GM18520 (cell line): ENCODE measurements at regions not wholly inside any gene's neighbourhood (a gene's known extent, or its start where the extent isn't known, plus 50 kb on each side); places are given as distances from the start of the nearest gene placed in this dataset.

Experiments
- ATAC-seq: cut with Tn5 transposase; IDR thresholded peaks from one replicate; pipeline ENCODE4 v1.9.1; 2021; ENCODE audit not compliant: unreplicated experiment

- ATAC-seq, result no peak
These were observed 913.9 kb upstream of the MAP3K7 start for GRCh38 chr6:91500689-91501303.

- no peak for ATAC-seq
These were observed 911.7 kb upstream of the MAP3K7 start for GRCh38 chr6:91498576-91498975.

GRCh38 chr6:91497770-91498169 lies 910.9 kb upstream of the MAP3K7 start:
- no peak for ATAC-seq

- no peak for ATAC-seq
These were observed 903.9 kb upstream of the MAP3K7 start for GRCh38 chr6:91490671-91491301.

- ATAC-seq, result no peak
These were observed 901.0 kb upstream of the MAP3K7 start for GRCh38 chr6:91487696-91488392.

- ATAC-seq, result no peak
These were observed 899.3 kb upstream of the MAP3K7 start for GRCh38 chr6:91486200-91486599.

GRCh38 chr6:91485047-91485446 lies 898.2 kb upstream of the MAP3K7 start:
- ATAC-seq, result no peak

GRCh38 chr6:91483415-91484105 lies 896.7 kb upstream of the MAP3K7 start:
- no peak for ATAC-seq

- ATAC-seq, result peak; percentile 71
These were observed 895.6 kb upstream of the MAP3K7 start for GRCh38 chr6:91482498-91482897.

GRCh38 chr6:91480402-91480801 lies 893.5 kb upstream of the MAP3K7 start:
- no peak for ATAC-seq

- ATAC-seq, result no peak
These were observed 890.8 kb upstream of the MAP3K7 start for GRCh38 chr6:91477688-91478087.

- peak; percentile 34 for ATAC-seq
These were observed 889.1 kb upstream of the MAP3K7 start for GRCh38 chr6:91476000-91476399.

GRCh38 chr6:91465393-91465792 lies 878.5 kb upstream of the MAP3K7 start:
- no peak for ATAC-seq

GRCh38 chr6:91464718-91465117 lies 877.8 kb upstream of the MAP3K7 start:
- no peak for ATAC-seq

GRCh38 chr6:91464201-91464600 lies 877.3 kb upstream of the MAP3K7 start:
- ATAC-seq, result no peak

GRCh38 chr6:91462241-91462640 lies 875.4 kb upstream of the MAP3K7 start:
- no peak for ATAC-seq

GRCh38 chr6:91453224-91453878 lies 866.5 kb upstream of the MAP3K7 start:
- ATAC-seq, result no peak

GRCh38 chr6:91449539-91449938 lies 862.7 kb upstream of the MAP3K7 start:
- ATAC-seq, result no peak

- ATAC-seq, result peak; percentile 51
These were observed 860.8 kb upstream of the MAP3K7 start for GRCh38 chr6:91447530-91448254.

GRCh38 chr6:91447081-91447480 lies 860.2 kb upstream of the MAP3K7 start:
- no peak for ATAC-seq

GRCh38 chr6:91443405-91443804 lies 856.5 kb upstream of the MAP3K7 start:
- no peak for ATAC-seq
